ENCODE measurements at regions not wholly inside any gene's neighbourhood (a gene's known extent, or its start where the extent isn't known, plus 50 kb on each side); places are given as distances from the start of the nearest gene placed in this dataset.

DNA sequence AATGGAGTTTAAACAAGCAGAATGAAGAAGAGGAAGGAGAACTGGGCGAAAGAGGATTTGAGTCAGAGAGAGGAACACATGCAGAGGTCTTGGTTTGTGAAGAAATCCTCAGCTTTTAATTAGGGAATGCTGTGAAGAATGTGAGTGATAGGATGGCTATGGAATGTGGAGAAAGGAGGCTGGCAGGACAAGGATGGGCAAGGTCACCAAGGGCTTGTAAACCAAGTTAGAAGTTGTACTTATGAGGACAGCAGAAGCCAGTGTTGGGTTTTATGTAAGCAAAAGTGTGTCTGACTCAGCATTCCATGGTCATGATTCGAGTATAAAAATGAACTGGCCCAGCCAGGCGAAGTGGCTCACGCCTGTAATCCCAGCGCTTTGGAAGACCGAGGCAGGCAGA is 60.0 kb upstream of the IL12A start:
- TF ChIP-seq POLR2AphosphoS5 (IDR thresholded peaks at IDR 0.05; ENCODE audit: low read depth, low read length) (no peak), POLR2A (IDR thresholded peaks at IDR 0.05; ENCODE audit: low read depth, low read length) (no peak), TAF1 (IDR thresholded peaks at IDR 0.05; ENCODE audit: borderline replicate concordance, low read depth, low read length) (no peak)

Data from GM12892 (cell line).